ELR (cell line): ENCODE measurements at regions not wholly inside any gene's neighbourhood (a gene's known extent, or its start where the extent isn't known, plus 50 kb on each side); places are given as distances from the start of the nearest gene placed in this dataset.
A peak's percentile ranks its signal among the peaks of the same experiment; 100 is the strongest.

Experiments
- DNase-seq: peaks from one replicate; pipeline ENCODE4 v3.0.0-alpha.2; 2015; ENCODE audit warnings: low read depth

DNA sequence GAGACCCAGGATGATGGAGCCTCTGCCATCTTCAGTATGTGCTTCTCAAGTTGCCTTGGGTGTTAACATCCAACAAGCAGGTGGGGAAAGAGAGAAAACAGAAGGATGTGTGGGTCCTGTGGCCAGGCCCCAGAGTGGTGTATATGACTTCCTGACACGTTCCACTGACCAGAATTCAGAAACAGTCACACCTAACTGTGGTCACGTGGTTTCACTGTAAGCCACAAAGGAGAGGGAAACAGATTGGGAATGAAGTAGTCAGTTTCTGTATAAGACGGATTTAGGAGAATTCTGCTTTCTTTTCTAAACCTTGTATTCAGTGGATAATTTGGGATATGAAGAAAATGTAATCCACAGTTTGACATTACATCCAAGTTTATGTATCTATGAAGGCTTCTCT, 454.1 kb upstream of the IL12A start:
- no peak for DNase-seq

GRCh38 chr3:159536876-159537275, 451.8 kb upstream of the IL12A start:
- no peak for DNase-seq

- no peak for DNase-seq
Observed at GRCh38 chr3:159538507-159538906, 450.1 kb upstream of the IL12A start.

DNA sequence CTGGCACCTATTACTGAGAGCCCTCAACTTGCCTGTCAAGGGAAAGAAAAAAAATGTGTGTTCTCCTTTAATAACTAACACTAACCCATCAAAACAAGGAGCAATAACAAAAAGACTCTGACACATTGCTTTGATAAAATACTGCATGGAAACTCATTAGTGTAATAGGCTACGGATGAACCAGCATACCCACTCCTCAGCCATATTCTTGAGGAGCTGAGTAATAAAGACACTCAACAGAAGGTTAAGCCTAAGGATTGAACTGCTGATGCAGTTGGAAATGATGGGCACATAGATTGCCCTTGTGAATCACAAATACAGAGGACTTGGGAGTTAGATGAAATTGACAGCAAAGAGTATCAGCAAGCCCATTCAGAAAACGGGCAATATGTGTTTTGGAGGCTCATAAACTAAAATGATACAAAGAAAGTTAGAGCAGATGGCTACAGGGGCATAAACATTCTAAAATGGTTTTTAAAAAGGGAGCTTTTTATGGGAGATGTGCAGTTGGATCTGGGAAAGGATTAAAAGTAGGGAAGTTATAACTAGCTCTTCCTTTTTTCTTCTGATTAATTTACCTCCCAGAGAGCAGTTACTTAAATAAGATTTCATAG, 447.6 kb upstream of the IL12A start:
- DNase-seq, result no peak

DNA sequence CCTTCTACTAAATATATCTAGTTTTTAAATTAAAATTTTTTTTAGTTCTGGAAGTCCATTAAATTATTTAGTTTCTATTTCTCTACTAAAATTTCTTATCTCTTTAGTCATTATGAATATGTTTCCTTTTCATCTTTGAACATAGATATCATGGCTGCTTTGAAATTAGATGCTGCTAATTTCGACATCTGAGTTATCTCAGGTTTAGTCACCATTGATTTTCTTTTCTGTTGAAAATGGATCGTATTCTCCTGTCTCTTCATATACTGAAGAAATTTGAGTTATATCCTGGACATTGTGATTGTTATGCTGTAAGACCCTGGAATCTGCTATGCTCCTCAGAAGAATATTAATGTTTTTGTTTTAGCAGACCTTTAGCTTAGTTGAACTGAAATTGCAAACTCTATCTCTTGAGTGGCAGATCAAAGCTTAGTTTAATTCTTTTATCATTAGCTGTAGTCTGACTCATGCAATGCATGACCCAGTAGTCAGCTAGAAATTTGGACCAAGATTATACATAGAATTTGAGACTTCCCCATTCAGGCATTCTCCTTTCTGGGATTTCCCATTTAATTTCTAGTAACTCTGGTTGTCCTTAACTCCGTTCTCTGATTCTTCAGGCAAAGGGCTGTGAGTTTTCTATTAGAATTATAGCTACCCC, 439.8 kb upstream of the IL12A start:
- peak; percentile 83 for DNase-seq

DNA sequence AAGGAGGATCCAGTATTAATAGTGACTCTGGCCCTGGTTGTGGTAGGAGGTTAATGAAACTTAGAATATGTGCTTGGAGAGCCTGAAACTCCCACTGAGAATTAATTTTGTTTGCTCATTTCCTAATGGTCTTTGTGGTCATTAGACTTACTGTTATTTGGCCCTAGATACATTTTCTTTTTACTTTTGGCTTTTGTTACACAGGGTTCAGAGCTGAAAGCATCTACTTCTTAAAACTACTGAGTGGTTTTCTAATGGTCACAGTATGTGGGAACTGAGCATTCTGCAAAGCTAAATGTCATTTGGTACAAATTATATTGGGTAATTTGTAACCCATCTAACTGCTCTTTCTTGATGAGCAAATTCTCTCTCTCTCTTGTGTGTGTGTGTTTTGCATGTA, 433.4 kb upstream of the IL12A start:
- no peak for DNase-seq

DNA sequence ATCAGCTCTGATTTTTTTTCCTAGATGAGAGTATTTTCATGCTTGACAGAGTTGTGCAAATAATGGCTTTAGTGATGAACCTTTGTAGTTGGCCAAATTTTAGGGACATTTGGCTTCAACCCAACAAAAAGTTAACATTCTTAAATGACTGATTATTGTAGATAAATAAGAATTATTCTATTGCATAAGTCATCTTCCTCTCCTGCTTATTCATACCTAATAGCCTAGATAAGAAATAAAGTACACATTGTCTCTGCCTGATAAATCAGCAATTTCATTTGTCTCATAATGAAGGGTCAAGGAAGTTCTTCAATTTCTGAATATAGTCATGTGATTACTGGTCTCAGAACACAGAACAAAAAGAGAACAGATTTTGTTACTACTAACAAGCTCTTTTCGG, 428.9 kb upstream of the IL12A start:
- no peak for DNase-seq

DNA sequence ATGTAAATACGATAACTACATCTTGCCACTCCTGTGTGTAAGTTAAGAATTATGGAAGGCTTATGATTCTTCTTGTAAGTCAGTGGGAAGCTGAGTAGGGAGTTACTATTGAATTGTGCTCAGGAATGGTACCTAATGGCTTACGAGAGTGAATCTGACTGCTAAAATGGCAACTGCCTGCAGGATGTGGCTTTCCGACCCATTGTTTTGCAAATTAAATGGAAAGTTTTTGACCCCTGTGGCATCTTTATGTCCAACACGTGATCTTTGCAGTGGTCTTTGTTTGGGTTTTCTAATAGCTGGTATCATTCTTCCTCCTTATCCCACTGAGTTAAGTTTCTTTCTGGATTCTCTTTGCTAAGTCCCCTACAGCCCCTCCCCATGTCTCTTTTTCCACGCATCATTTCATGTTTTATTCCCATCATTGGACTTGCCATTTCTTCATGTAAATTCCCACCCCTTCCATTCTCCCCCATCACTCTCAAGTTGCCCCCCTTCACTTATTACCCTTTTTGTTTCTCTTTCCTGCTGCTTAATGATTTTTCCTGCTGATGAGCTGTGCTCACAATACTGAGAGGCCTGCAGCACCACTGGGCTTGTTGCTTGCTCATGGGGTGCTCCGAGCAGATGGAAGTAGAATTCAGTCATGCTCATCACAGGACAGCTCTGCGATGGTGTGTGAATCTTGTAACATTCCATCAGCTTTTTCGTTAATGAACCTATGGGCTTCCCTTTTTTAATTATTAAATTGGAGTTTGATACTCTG, 428.2 kb upstream of the IL12A start:
- no peak for DNase-seq

DNA sequence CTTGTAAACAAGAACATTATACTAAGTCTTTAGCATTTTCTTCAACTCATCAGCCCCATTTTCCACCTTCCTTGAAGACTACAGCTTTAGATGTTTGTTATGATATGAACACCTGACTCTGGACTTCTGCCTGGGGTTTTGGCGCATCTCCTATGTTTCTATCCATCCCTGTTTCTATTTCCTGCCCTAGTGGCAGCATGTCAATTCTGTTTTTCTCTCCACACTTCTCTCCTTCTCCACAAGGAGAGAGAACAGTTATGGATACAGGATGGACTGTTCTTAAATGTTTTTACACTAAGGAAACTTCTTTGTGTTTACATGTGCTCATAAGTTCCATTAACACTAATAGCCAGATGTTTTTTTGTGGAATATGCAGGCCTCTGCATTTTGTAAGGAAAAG, 423.3 kb upstream of the IL12A start:
- DNase-seq, result peak; percentile 16

- no peak for DNase-seq
Observed at GRCh38 chr3:159583662-159584061, 405.0 kb upstream of the IL12A start.

DNA sequence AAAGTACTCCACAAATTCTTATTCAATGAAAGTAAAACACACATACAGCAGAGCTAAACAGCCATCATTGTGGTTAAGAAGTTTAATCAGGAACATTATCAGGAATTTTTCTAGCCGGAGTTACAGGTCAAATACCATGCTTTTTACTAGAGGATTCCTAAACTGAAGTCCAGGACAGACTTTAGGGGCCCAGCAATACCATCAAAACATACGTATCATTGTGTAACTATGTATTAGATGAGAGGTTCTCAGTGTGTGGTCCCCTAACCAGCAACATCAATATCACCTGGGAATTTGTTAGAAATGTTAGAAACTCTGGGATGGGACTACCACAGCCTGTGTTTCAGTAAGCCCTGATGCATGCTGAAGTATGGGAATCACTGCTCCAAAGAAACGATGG, 404.2 kb upstream of the IL12A start:
- no peak for DNase-seq

DNA sequence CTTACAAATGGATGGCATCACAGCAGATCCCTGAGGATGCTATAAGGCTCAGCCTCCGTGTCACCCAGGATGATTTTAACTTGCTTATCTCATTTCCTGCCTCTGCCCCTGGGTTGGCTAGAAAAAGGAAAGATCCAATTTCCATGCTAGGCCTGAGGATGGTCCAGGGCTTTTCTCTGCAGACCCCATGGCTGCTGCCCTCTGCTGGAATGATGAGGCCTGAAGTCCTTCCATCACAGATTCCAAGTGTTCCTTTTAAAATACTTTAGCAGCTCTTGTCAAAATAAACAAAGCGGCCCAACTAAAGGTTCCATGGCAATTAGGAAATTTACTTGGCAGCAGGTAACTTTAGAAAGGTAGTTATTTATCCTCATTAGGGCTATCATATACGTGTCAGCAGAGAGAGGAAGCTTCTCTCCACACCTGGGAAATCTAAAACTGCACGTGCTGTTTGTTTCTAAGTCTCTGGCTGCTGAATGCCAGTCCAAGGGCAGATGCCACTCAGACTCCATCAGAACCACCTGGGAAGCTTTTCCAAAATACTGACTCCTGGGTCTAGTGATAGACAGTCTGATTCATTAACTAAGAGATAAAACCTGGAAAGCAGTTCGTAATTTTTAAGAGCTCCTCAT, 401.9 kb upstream of the IL12A start:
- DNase-seq, result peak; percentile 78

- no peak for DNase-seq
Observed at GRCh38 chr3:159593927-159594605, 394.6 kb upstream of the IL12A start.

- no peak for DNase-seq
Observed at GRCh38 chr3:159600291-159600690, 388.3 kb upstream of the IL12A start.

GRCh38 chr3:159604151-159604581, 384.5 kb upstream of the IL12A start:
- peak; percentile 64 for DNase-seq

DNA sequence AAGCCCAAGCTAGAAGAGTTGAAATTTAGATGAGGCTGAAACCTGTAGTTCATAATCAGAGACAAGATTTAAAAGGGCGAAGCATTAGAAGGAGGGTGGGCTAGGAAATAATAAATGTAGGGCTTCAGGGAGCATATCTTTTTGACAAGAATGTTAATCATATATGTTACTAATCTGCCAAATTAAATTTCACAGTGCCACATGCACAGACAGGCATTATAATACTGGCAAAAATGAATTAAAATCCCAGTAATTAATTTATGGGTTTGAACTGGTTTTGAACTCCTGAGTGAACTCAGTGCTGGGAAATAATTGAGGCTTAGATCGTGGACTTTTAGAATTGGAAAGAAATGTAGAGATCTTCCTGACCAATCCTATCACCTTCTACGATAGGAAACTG, 383.5 kb upstream of the IL12A start:
- no peak for DNase-seq

DNA sequence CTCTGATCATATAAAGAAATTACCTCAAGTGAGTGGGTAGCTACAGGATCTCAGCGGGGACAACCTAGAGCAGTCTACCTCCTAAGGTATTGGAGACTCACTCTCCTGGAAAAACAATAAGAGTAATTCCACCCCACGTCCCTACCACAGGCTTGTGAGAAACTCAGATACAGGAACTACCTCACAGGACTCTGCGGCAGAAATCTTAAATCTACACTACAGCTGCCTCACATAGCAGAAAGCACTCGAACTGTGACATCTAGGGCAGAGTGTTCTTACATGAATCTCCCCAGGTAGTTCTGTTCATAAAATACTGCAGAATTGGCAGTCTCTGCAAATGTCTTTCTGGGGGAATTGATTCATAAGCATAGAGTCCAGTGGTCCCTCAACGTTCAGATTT, 382.9 kb upstream of the IL12A start:
- DNase-seq, result no peak

- no peak for DNase-seq
Observed at GRCh38 chr3:159607856-159608255, 380.8 kb upstream of the IL12A start.

DNA sequence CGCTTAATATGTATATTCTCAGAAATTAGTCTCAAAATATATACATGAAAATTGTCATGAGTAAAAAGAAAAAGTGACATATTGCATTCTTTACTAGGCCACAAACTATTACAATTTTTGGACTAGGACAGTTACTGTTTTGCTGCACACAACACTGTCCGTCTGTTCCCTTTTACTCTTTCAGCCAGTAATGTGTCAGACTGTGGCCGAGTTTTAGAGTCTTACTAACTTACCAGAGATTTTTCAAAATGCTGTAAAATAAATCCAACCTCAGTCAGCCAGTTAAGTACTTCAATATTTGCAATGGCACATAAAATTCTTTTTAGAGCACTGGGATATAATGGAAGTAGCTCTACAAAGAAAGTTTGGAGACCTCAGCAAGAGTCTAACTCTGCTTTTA, 380.3 kb upstream of the IL12A start:
- no peak for DNase-seq

- DNase-seq, result peak; percentile 49
Observed at GRCh38 chr3:159609625-159610024, 379.0 kb upstream of the IL12A start.

- DNase-seq, result peak; percentile 79
Observed at GRCh38 chr3:159616234-159616825, 372.3 kb upstream of the IL12A start.

DNA sequence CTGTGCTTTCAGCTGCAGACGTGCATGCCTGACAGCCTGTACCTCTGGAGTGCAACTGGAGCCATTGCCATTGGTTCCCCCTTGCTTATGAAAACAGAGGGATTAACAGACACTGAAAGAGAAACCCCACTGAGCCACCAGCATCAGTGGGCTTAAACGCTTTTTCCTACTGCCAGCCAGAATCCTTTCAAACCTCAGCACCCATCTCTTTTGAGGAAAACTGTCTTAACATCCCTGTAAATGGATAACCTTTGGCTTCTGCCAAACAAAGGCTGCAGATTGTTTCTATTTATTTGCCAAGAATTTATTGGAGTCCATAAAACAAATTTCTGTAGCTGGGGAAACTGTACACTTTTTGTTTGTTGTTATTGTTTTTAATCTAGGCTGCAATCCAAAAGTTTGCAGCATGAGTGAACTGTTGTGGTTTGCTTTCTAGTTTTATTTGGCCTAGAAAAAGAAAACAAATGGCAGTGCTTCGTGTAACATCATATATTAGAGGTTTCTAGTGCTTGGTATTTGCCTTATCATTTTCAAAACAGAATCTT, 369.2 kb upstream of the IL12A start:
- peak; percentile 48 for DNase-seq
